HepG2 (cell line): ENCODE measurements at regions not wholly inside any gene's neighbourhood (a gene's known extent, or its start where the extent isn't known, plus 50 kb on each side); places are given as distances from the start of the nearest gene placed in this dataset.

Experiments
- HNF1B ChIP-seq: sonication (generic); formaldehyde crosslinking; IDR thresholded peaks from 2 replicates; pipeline ENCODE4 v1.5.1; 2020; ENCODE audit warnings: mild to moderate bottlenecking, moderate library complexity, missing genetic modification reagents
- HNF4A ChIP-seq: sonication (generic); formaldehyde crosslinking; IDR thresholded peaks from 2 replicates; pipeline ENCODE4 v1.4.0; 2020; ENCODE audit warnings: missing genetic modification reagents
- JUNB ChIP-seq: sonication (generic); formaldehyde crosslinking; IDR thresholded peaks from 2 replicates; pipeline ENCODE4 v1.8.0; 2022; ENCODE audit warnings: missing genetic modification reagents, mild to moderate bottlenecking, borderline replicate concordance
- MAF1 ChIP-seq: sonication (generic); formaldehyde crosslinking; IDR thresholded peaks from 2 replicates; pipeline ENCODE4 v1.5.0; 2020; ENCODE audit warnings: missing genetic modification reagents, borderline replicate concordance
- MTERF4 ChIP-seq: sonication (generic); formaldehyde crosslinking; IDR thresholded peaks from 2 replicates; pipeline ENCODE4 v1.8.0; 2023; ENCODE audit warnings: mild to moderate bottlenecking, missing genetic modification reagents
- NFRKB ChIP-seq: fragments of 450-650 bp; IDR thresholded peaks from 2 replicates; pipeline ENCODE4 v1.6.1; 2017
- NFYC ChIP-seq: IDR thresholded peaks from 2 replicates; pipeline ENCODE4 v1.6.1; 2016; ENCODE audit warnings: missing genetic modification reagents, missing compliant biosample characterization
- SP5 ChIP-seq: IDR thresholded peaks from 2 replicates; pipeline ENCODE4 v1.6.1; 2016; ENCODE audit warnings: low read depth, borderline replicate concordance
- ZBTB33 ChIP-seq: sonication (generic); formaldehyde crosslinking; IDR thresholded peaks from 2 replicates; pipeline ENCODE4 v1.4.0; 2020; ENCODE audit warnings: missing genetic modification reagents
- ZBTB4 ChIP-seq: sonication (generic); formaldehyde crosslinking; IDR thresholded peaks from 2 replicates; pipeline ENCODE4 v1.4.0; 2020; ENCODE audit warnings: missing genetic modification reagents, mild to moderate bottlenecking, borderline replicate concordance
- ZC3H13 ChIP-seq: sonication (generic); formaldehyde crosslinking; IDR thresholded peaks from 2 replicates; pipeline ENCODE4 v1.8.1; 2023; ENCODE audit warnings: mild to moderate bottlenecking, missing genetic modification reagents, moderate library complexity
- ZFP36L1 ChIP-seq: sonication (generic); formaldehyde crosslinking; IDR thresholded peaks from 2 replicates; pipeline ENCODE4 v1.8.0; 2022; ENCODE audit warnings: mild to moderate bottlenecking, missing genetic modification reagents, moderate library complexity
- ZFP37 ChIP-seq: sonication (generic); formaldehyde crosslinking; IDR thresholded peaks from 2 replicates; pipeline ENCODE4 v1.4.0; 2020; ENCODE audit warnings: missing genetic modification reagents, borderline replicate concordance
- ZFP62 ChIP-seq: sonication (generic); formaldehyde crosslinking; IDR thresholded peaks from 2 replicates; pipeline ENCODE4 v1.4.0; 2020; ENCODE audit warnings: missing genetic modification reagents
- ZNF121 ChIP-seq: sonication (generic); formaldehyde crosslinking; IDR thresholded peaks from 2 replicates; pipeline ENCODE4 v1.5.0; 2020; ENCODE audit warnings: mild to moderate bottlenecking, missing genetic modification reagents
- ZNF329 ChIP-seq: sonication (generic); formaldehyde crosslinking; IDR thresholded peaks from 2 replicates; pipeline ENCODE4 v1.9.0; 2021; ENCODE audit warnings: low read depth, mild to moderate bottlenecking, missing genetic modification reagents
- ZNF567 ChIP-seq: sonication (generic); formaldehyde crosslinking; IDR thresholded peaks from 2 replicates; pipeline ENCODE4 v1.8.1; 2023; ENCODE audit warnings: mild to moderate bottlenecking, missing genetic modification reagents, borderline replicate concordance
- ZNF577 ChIP-seq: sonication (generic); formaldehyde crosslinking; IDR thresholded peaks from 2 replicates; pipeline ENCODE4 v1.4.0; 2020; ENCODE audit warnings: mild to moderate bottlenecking, low read depth, missing genetic modification reagents, borderline replicate concordance
- ZNF597 ChIP-seq: sonication (generic); formaldehyde crosslinking; IDR thresholded peaks from 2 replicates; pipeline ENCODE4 v1.5.0; 2020; ENCODE audit warnings: missing genetic modification reagents
- ZSCAN5A ChIP-seq: sonication (generic); formaldehyde crosslinking; IDR thresholded peaks from 2 replicates; pipeline ENCODE4 v1.8.0; 2022; ENCODE audit warnings: mild to moderate bottlenecking, missing genetic modification reagents, borderline replicate concordance

GRCh38 chr3:72571638-72572114, 276.6 kb downstream of the SHQ1 start (continued):
- TF ChIP-seq MTERF4 (CRISPR knock-in tag) (no peak), JUNB (CRISPR knock-in tag) (no peak), HNF1B (CRISPR knock-in tag) (peak; percentile 76), ZNF567 (CRISPR knock-in tag) (no peak), ZBTB33 (CRISPR knock-in tag) (no peak), ZNF597 (CRISPR knock-in tag) (no peak), ZC3H13 (CRISPR knock-in tag) (no peak), ZNF577 (CRISPR knock-in tag) (no peak), SP5 (CRISPR knock-in tag) (0 out of 2 replicates have a peak, but pooled peaks have one; percentile 20), ZNF121 (no peak), ZNF329 (CRISPR knock-in tag) (no peak), NFRKB (no peak), ZFP37 (CRISPR knock-in tag) (no peak), NFYC (CRISPR knock-in tag) (no peak), HNF4A (CRISPR knock-in tag) (peak; percentile 21; the same call in 1 of the 2 replicates), ZFP62 (no peak), MAF1 (no peak), ZFP36L1 (CRISPR knock-in tag) (no peak), ZSCAN5A (CRISPR knock-in tag) (no peak), ZBTB4 (no peak)
